IMR-90 (cell line): ENCODE measurements at regions not wholly inside any gene's neighbourhood (a gene's known extent, or its start where the extent isn't known, plus 50 kb on each side); places are given as distances from the start of the nearest gene placed in this dataset.

Experiments used
- ATAC-seq: fragments of 200-7000 bp; cut with Tn5 transposase; 2 replicates; pipeline ENCODE4 v1.9.1; 2020; ENCODE audit warnings: low read depth, mild to moderate bottlenecking, moderate library complexity
- BruUV-seq: library from RNA; stranded (reverse); fragments of 400-500 nt; replicated peaks from 2 replicates; lab custom pipeline; 2021; lab: Mats Ljungman, UMichigan
- CTCF ChIA-PET: fragments of 300-600 bp; formaldehyde crosslinking; extraction: SDS; loops from one replicate; lab custom pipeline; 2021; ENCODE audit warnings: antibody characterized with exemption; lab: Yijun Ruan, JAX
- POLR2A ChIA-PET: fragments of 300-600 bp; sonication (Branson Sonifier 250); formaldehyde crosslinking; loops from one replicate; lab custom pipeline; 2022; ENCODE audit warnings: antibody characterized with exemption; ENCODE audit not compliant: unreplicated experiment; lab: Charles Lee
- DNase-seq: peaks from one replicate; pipeline ENCODE4 v3.0.0; 2013
- H2AFZ ChIP-seq: replicated peaks from 2 replicates; pipeline ENCODE3; 2013; ENCODE audit warnings: low read length, mild to moderate bottlenecking; ENCODE audit not compliant: poor library complexity
- H2AK5ac ChIP-seq: 2 replicates; pipeline ENCODE4 v1.6.1; 2013; ENCODE audit warnings: low read depth, low read length, inconsistent platforms
- H2AK9ac ChIP-seq: replicated peaks from 2 replicates; pipeline ENCODE3; 2013; ENCODE audit warnings: mild to moderate bottlenecking, low read depth, low read length, moderate library complexity; ENCODE audit not compliant: poor library complexity
- H2BK120ac ChIP-seq: 2 replicates; pipeline ENCODE4 v1.6.1; 2013; ENCODE audit warnings: low read depth, low read length, inconsistent platforms
- H2BK15ac ChIP-seq: 3 replicates; pipeline ENCODE4 v1.6.1; 2013; ENCODE audit warnings: low read depth, low read length, inconsistent platforms
- H2BK20ac ChIP-seq: 2 replicates; pipeline ENCODE4 v1.6.1; 2013; ENCODE audit warnings: low read depth, mild to moderate bottlenecking, inconsistent platforms, low read length, moderate library complexity
- H2BK5ac ChIP-seq: 2 replicates; pipeline ENCODE4 v1.6.1; 2013; ENCODE audit warnings: mild to moderate bottlenecking, low read depth, low read length, inconsistent platforms; ENCODE audit not compliant: poor library complexity, severe bottlenecking
- H3K14ac ChIP-seq: replicated peaks from 2 replicates; pipeline ENCODE4 v1.6.1; 2013; ENCODE audit warnings: low read depth, low read length, inconsistent platforms
- H3K18ac ChIP-seq: 2 replicates; pipeline ENCODE4 v1.6.1; 2013; ENCODE audit warnings: low read depth, low read length, control low read depth
- H3K23ac ChIP-seq: 2 replicates; pipeline ENCODE4 v1.6.1; 2013; ENCODE audit warnings: low read depth, low read length, inconsistent platforms
- H3K27ac ChIP-seq: 2 replicates; pipeline ENCODE4 v1.5.1; 2013; ENCODE audit warnings: mild to moderate bottlenecking, control low read depth, low read length; ENCODE audit not compliant: insufficient read depth
- H3K27me3 ChIP-seq: 2 replicates; pipeline ENCODE4 v1.6.1; 2013; ENCODE audit warnings: low read length; ENCODE audit not compliant: control insufficient read depth, insufficient read depth
- H3K36me3 ChIP-seq: 2 replicates; pipeline ENCODE4 v1.6.1; 2013; ENCODE audit warnings: low read length, mixed read lengths; ENCODE audit not compliant: control insufficient read depth, insufficient read depth
- H3K4ac ChIP-seq: 2 replicates; pipeline ENCODE4 v1.6.1; 2013; ENCODE audit warnings: low read depth, low read length, inconsistent platforms
- H3K4me1 ChIP-seq: 2 replicates; pipeline ENCODE4 v1.6.1; 2013; ENCODE audit warnings: low read length, mixed read lengths; ENCODE audit not compliant: control insufficient read depth, insufficient read depth
- H3K4me2 ChIP-seq: 2 replicates; pipeline ENCODE4 v1.6.1; 2013; ENCODE audit warnings: low read depth, mild to moderate bottlenecking, control low read depth, low read length, moderate library complexity
- H3K4me3 ChIP-seq: 2 replicates; pipeline ENCODE4 v1.5.1; 2013; ENCODE audit warnings: low read depth, mild to moderate bottlenecking, control low read depth, low read length, moderate library complexity; ENCODE audit not compliant: insufficient read depth
- H3K56ac ChIP-seq: 2 replicates; pipeline ENCODE4 v1.6.1; 2013; ENCODE audit warnings: low read length, inconsistent platforms; ENCODE audit not compliant: insufficient read depth; ENCODE audit errors: extremely low read depth
- H3K79me1 ChIP-seq, 2 experiments: 2 replicates each; pipeline ENCODE4 v1.6.1; 2013; ENCODE audit warnings: low read length in 2 of 2, inconsistent platforms in 1 of 2, low read depth in 1 of 2
- H3K9ac ChIP-seq: 2 replicates; pipeline ENCODE4 v1.6.1; 2013; ENCODE audit warnings: low read depth, low read length, control low read depth
- H3K9me1 ChIP-seq: 2 replicates; pipeline ENCODE4 v1.6.1; 2013; ENCODE audit warnings: low read length, inconsistent platforms; ENCODE audit not compliant: insufficient read depth
- H3K9me3 ChIP-seq: 2 replicates; pipeline ENCODE4 v1.6.1; 2013; ENCODE audit warnings: low read length; ENCODE audit not compliant: control insufficient read depth, insufficient read depth
- H4K20me1 ChIP-seq: 2 replicates; pipeline ENCODE4 v1.6.1; 2013; ENCODE audit warnings: low read length, inconsistent platforms; ENCODE audit not compliant: insufficient read depth
- H4K5ac ChIP-seq: 2 replicates; pipeline ENCODE4 v1.6.1; 2013; ENCODE audit warnings: mild to moderate bottlenecking, low read depth, low read length, control low read depth
- H4K8ac ChIP-seq, 2 experiments: 2 replicates each; pipeline ENCODE4 v1.6.1; 2013; ENCODE audit warnings: low read depth in 2 of 2, low read length in 2 of 2, control low read depth in 1 of 2, inconsistent platforms in 1 of 2
- H4K91ac ChIP-seq: 2 replicates; pipeline ENCODE4 v1.6.1; 2013; ENCODE audit warnings: low read depth, low read length, inconsistent platforms; ENCODE audit not compliant: insufficient read depth
- BHLHE40 ChIP-seq: fragments of 150-350 bp; IDR thresholded peaks from 2 replicates; pipeline ENCODE4 v1.6.1; 2016; ENCODE audit warnings: mild to moderate bottlenecking, low read depth, low read length
- CEBPB ChIP-seq: IDR thresholded peaks from 2 replicates; pipeline ENCODE4 v1.6.1; 2012; ENCODE audit warnings: low read depth, low read length, improper control_type of control experiment
- CHD1 ChIP-seq: IDR thresholded peaks from 2 replicates; pipeline ENCODE4 v1.6.1; 2012; ENCODE audit warnings: low read depth, low read length, improper control_type of control experiment
- CTCF ChIP-seq: conservative IDR thresholded peaks from 2 replicates; pipeline ENCODE4 v1.5.1; 2012; ENCODE audit warnings: mild to moderate bottlenecking, low read depth, low read length, improper control_type of control experiment
- ELK1 ChIP-seq: fragments of 150-350 bp; IDR thresholded peaks from 2 replicates; pipeline ENCODE4 v1.6.1; 2016; ENCODE audit warnings: low read depth, mild to moderate bottlenecking, low read length, moderate library complexity, borderline replicate concordance
- FOS ChIP-seq: fragments of 150-350 bp; IDR thresholded peaks from 2 replicates; pipeline ENCODE4 v1.6.1; 2016; ENCODE audit warnings: low read depth, low read length
- MAFK ChIP-seq: IDR thresholded peaks from 2 replicates; pipeline ENCODE4 v1.6.1; 2012; ENCODE audit warnings: low read depth, low read length, improper control_type of control experiment
- MAZ ChIP-seq: IDR thresholded peaks from 2 replicates; pipeline ENCODE4 v1.6.1; 2012; ENCODE audit warnings: low read depth, mild to moderate bottlenecking, low read length, improper control_type of control experiment, moderate library complexity, borderline replicate concordance
- MXI1 ChIP-seq: IDR thresholded peaks from 2 replicates; pipeline ENCODE4 v1.6.1; 2012; ENCODE audit warnings: low read depth, mild to moderate bottlenecking, low read length, moderate library complexity, borderline replicate concordance
- NFE2L2 ChIP-seq: fragments of 150-350 bp; IDR thresholded peaks from 2 replicates; pipeline ENCODE4 v1.6.1; 2016; ENCODE audit warnings: low read depth, mild to moderate bottlenecking, low read length
- POLR2A ChIP-seq: IDR thresholded peaks from 2 replicates; pipeline ENCODE4 v1.6.1; 2012; ENCODE audit warnings: mild to moderate bottlenecking, low read depth, low read length
- RAD21 ChIP-seq: IDR thresholded peaks from 2 replicates; pipeline ENCODE4 v1.6.1; 2012; ENCODE audit warnings: low read length, improper control_type of control experiment
- RCOR1 ChIP-seq: IDR thresholded peaks from 2 replicates; pipeline ENCODE4 v1.6.1; 2012; ENCODE audit warnings: mild to moderate bottlenecking, low read length, improper control_type of control experiment; ENCODE audit not compliant: insufficient replicate concordance
- RFX5 ChIP-seq: IDR thresholded peaks from 2 replicates; pipeline ENCODE4 v1.8.0; 2012; ENCODE audit warnings: low read depth, mild to moderate bottlenecking, low read length, moderate library complexity
- SMC3 ChIP-seq: fragments of 150-350 bp; IDR thresholded peaks from 2 replicates; pipeline ENCODE4 v1.6.1; 2016; ENCODE audit warnings: low read depth, mild to moderate bottlenecking, antibody characterized with exemption, low read length, moderate library complexity
- USF2 ChIP-seq: fragments of 150-350 bp; IDR thresholded peaks from 2 replicates; pipeline ENCODE4 v1.6.1; 2017; ENCODE audit warnings: mild to moderate bottlenecking, antibody characterized with exemption, low read length, low read depth
- WGBS, 2 experiments: methylation state at CpG; one replicate each; pipeline versions ENCODE4 v1.1.5 to v1.1.7; 2013; ENCODE audit warnings: missing lambda C conversion rate in 2 of 2; ENCODE audit not compliant: insufficient read length in 1 of 2; ENCODE audit errors: extremely low coverage in 2 of 2; 5-methylcytosine and 5-hydroxymethylcytosine counted together
- dilution Hi-C: fragments of 300-500 bp; cut with HindIII; formaldehyde crosslinking; loops from one replicate; pipeline ENCODE4 v1.14.3; 2018; ENCODE audit warnings: low sequenced_read_pairs; ENCODE audit not compliant: unreplicated experiment
- in situ Hi-C: fragments of 300-500 bp; cut with MboI; formaldehyde crosslinking; loops from 3 replicates; pipeline ENCODE4 v1.14.3; 2019; ENCODE audit warnings: low sequenced_read_pairs, inconsistent platforms, mixed read lengths
- intact Hi-C: fragments of 100-400 bp; cut with micrococcal nuclease; formaldehyde crosslinking; loops from 2 replicates; pipeline ENCODE4 v1.10.0; 2022

GRCh38 chr6:76166297-76166696 lies 93.8 kb upstream of the IMPG1 start:
- Histone ChIP-seq H3K27me3 (no peaks in the 10 kb centered on the region), H3K4ac (no peak overlapping the region), H3K4me1 (no peaks in the 10 kb centered on the region), H3K27ac (no peak overlapping the region), H3K14ac (no peak overlapping the region), H3K9ac (no peak overlapping the region), H2BK120ac (no peak overlapping the region), H3K56ac (no peak overlapping the region), H4K20me1 (no peaks in the 10 kb centered on the region), H4K5ac (no peak overlapping the region), H3K9me1 (no peaks in the 10 kb centered on the region), H2AK5ac (no peak overlapping the region), H4K91ac (no peak overlapping the region), H3K23ac (no peak overlapping the region), H2BK20ac (no peak overlapping the region), H2AK9ac (no peak overlapping the region), H4K8ac (no peak overlapping the region), H2BK15ac (no peak overlapping the region), H2BK5ac (no peak overlapping the region), H3K79me1 (no peaks in the 10 kb centered on the region), H3K18ac (no peak overlapping the region), H3K9me3 (peaks cover 12% of the 10 kb centered on the region), H2AFZ (no peak overlapping the region), H3K4me3 (no peak overlapping the region), H3K4me2 (no peak overlapping the region), H3K36me3 (no peaks in the 10 kb centered on the region)
- dilution Hi-C loops (no loop called here), in situ Hi-C loops (no loop called here), intact Hi-C loops (no loop called here)
- ChIA-PET POLR2A (no interaction called here), CTCF (no interaction called here)
- no peak for TF ChIP-seq POLR2A
- no peak for TF ChIP-seq RFX5
- TF ChIP-seq CHD1, result no peak
- no peak for TF ChIP-seq MAFK
- no peak for TF ChIP-seq CEBPB
- no peak for TF ChIP-seq SMC3
- TF ChIP-seq NFE2L2, result no peak
- TF ChIP-seq BHLHE40, result no peak
- no peak for TF ChIP-seq RAD21
- no peak for TF ChIP-seq CTCF
- TF ChIP-seq RCOR1, result no peak
- no peak for TF ChIP-seq ELK1
- no peak for TF ChIP-seq USF2
- TF ChIP-seq FOS, result no peak
- no peak for TF ChIP-seq MAZ
- TF ChIP-seq MXI1, result no peak
- no TSS peak for BruUV-seq
- ATAC-seq (no peak), DNase-seq (no peak)
- WGBS, 2 experiments, result no CpG with 5 or more reads among the region's 6 CpGs
